Lower lobe of right lung (tissue), 2 donors: ENCODE measurements at regions not wholly inside any gene's neighbourhood (a gene's known extent, or its start where the extent isn't known, plus 50 kb on each side); places are given as distances from the start of the nearest gene placed in this dataset.

Source experiments
- ATAC-seq, 2 donors: fragments of 200-7000 bp; cut with Tn5 transposase; one replicate each; pipeline ENCODE4 v1.9.1; 2020 to 2022; ENCODE audit warnings: mild to moderate bottlenecking in 2 of 2, moderate library complexity in 2 of 2
- DNase-seq: peaks from one replicate; pipeline ENCODE4 v3.0.0-alpha.2; 2020
- H3K27ac ChIP-seq: fragments of 200-600 bp; one replicate; pipeline ENCODE4 v1.8.0; 2022
- H3K27me3 ChIP-seq: fragments of 200-600 bp; one replicate; pipeline ENCODE4 v1.8.0; 2022; ENCODE audit warnings: low read depth
- H3K36me3 ChIP-seq: fragments of 200-600 bp; one replicate; pipeline ENCODE4 v1.8.0; 2022; ENCODE audit warnings: mild to moderate bottlenecking
- H3K4me1 ChIP-seq: fragments of 200-600 bp; one replicate; pipeline ENCODE4 v1.8.0; 2022
- H3K4me3 ChIP-seq: fragments of 200-600 bp; one replicate; pipeline ENCODE4 v1.8.0; 2022; ENCODE audit warnings: mild to moderate bottlenecking
- H3K9me3 ChIP-seq: fragments of 200-600 bp; one replicate; pipeline ENCODE4 v1.8.0; 2022
- intact Hi-C: fragments of 100-400 bp; cut with DNase I; formaldehyde crosslinking; loops from one replicate; pipeline ENCODE4 v1.11.0; 2022
- TF ChIP-seq, protein P1 (sequence below): fragments of 200-600 bp; IDR thresholded peaks from one replicate; pipeline ENCODE4 v1.8.0; 2022; ENCODE audit warnings: antibody characterized with exemption, mild to moderate bottlenecking
- donor health status: DM: no; HTN: yes; CAD: no; lungs with severe emphysema.

- Histone ChIP-seq H3K9me3 (no peaks in the 10 kb centered on the region), H3K36me3 (no peaks in the 10 kb centered on the region), H3K4me3 (no peak overlapping the region), H3K27ac (peak overlapping the region; percentile 42), H3K4me1 (peaks cover 7% of the 10 kb centered on the region), H3K27me3 (no peaks in the 10 kb centered on the region)
- ATAC-seq: peak; percentile 95 to 98
- peak; percentile 83 for DNase-seq
- intact Hi-C loops: no loop called here
- TF ChIP-seq, protein P1, sequence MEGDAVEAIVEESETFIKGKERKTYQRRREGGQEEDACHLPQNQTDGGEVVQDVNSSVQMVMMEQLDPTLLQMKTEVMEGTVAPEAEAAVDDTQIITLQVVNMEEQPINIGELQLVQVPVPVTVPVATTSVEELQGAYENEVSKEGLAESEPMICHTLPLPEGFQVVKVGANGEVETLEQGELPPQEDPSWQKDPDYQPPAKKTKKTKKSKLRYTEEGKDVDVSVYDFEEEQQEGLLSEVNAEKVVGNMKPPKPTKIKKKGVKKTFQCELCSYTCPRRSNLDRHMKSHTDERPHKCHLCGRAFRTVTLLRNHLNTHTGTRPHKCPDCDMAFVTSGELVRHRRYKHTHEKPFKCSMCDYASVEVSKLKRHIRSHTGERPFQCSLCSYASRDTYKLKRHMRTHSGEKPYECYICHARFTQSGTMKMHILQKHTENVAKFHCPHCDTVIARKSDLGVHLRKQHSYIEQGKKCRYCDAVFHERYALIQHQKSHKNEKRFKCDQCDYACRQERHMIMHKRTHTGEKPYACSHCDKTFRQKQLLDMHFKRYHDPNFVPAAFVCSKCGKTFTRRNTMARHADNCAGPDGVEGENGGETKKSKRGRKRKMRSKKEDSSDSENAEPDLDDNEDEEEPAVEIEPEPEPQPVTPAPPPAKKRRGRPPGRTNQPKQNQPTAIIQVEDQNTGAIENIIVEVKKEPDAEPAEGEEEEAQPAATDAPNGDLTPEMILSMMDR: no peak
Observed at GRCh38 chr21:35256468-35256988, 207.4 kb upstream of the RUNX1 start.

DNA sequence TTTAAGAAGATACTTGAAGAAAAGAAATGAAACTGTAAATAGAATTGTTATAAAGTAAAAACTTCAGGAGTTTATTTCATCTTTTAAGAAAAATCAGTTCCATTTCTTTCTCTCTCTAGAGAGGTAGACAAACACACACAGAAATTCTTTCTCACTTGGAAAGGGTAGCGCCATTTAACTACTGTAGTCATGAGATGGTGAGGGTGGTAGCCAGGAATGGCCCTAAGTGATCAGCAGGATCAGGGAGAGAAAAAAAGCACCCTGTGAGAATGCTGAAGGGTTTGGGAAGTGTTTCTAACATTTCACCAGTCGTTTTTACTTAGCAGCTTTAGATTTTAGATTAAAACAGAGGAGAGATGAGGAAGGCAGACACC lies 205.7 kb upstream of the RUNX1 start:
- no peak for ATAC-seq
- Histone ChIP-seq H3K4me3 (no peak overlapping the region), H3K9me3 (no peaks in the 10 kb centered on the region), H3K4me1 (peaks cover 7% of the 10 kb centered on the region), H3K27ac (no peak overlapping the region), H3K27me3 (no peaks in the 10 kb centered on the region), H3K36me3 (no peaks in the 10 kb centered on the region)
- intact Hi-C loops: no loop called here
- TF ChIP-seq, protein P1: no peak
- no peak for DNase-seq

- H3K27ac ChIP-seq: no peak overlapping the region
- no peaks in the 10 kb centered on the region for H3K36me3 ChIP-seq
- DNase-seq (no peak), ATAC-seq (no peak)
- TF ChIP-seq, protein P1: no peak
- no peak overlapping the region for H3K4me3 ChIP-seq
- no peaks in the 10 kb centered on the region for H3K27me3 ChIP-seq
- intact Hi-C loops: no loop called here
- H3K9me3 ChIP-seq: no peaks in the 10 kb centered on the region
- H3K4me1 ChIP-seq: peaks cover 7% of the 10 kb centered on the region
Observed at GRCh38 chr21:35254006-35254764, 205.1 kb upstream of the RUNX1 start.

- Histone ChIP-seq H3K4me3 (no peak overlapping the region), H3K4me1 (peaks cover 7% of the 10 kb centered on the region), H3K27me3 (no peaks in the 10 kb centered on the region), H3K27ac (no peak overlapping the region), H3K36me3 (no peaks in the 10 kb centered on the region), H3K9me3 (no peaks in the 10 kb centered on the region)
- no peak for ATAC-seq
- TF ChIP-seq, protein P1: no peak
- intact Hi-C loops: no loop called here
- DNase-seq: no peak
Observed at GRCh38 chr21:35252831-35253230, 203.7 kb upstream of the RUNX1 start.

GRCh38 chr21:35249636-35250035 lies 200.5 kb upstream of the RUNX1 start:
- H3K4me3 ChIP-seq: no peak overlapping the region
- no peaks in the 10 kb centered on the region for H3K9me3 ChIP-seq
- ATAC-seq (no peak), DNase-seq (no peak)
- no peak overlapping the region for H3K27ac ChIP-seq
- no peaks in the 10 kb centered on the region for H3K27me3 ChIP-seq
- no peaks in the 10 kb centered on the region for H3K4me1 ChIP-seq
- intact Hi-C loops: no loop called here
- TF ChIP-seq, protein P1: no peak
- H3K36me3 ChIP-seq: no peaks in the 10 kb centered on the region
